GM23248 (cell line): ENCODE measurements at regions not wholly inside any gene's neighbourhood (a gene's known extent, or its start where the extent isn't known, plus 50 kb on each side); places are given as distances from the start of the nearest gene placed in this dataset.

ENCODE experiments used
- EZH2 ChIP-seq: fragments of 200-600 bp; sonication (generic); IDR thresholded peaks from 2 replicates; pipeline ENCODE4 v1.6.1; 2018; ENCODE audit warnings: antibody characterized with exemption, mild to moderate bottlenecking; ENCODE audit not compliant: insufficient read depth, poor library complexity, severe bottlenecking
- EZH2phosphoT487 ChIP-seq: fragments of 200-600 bp; sonication (generic); IDR thresholded peaks from 2 replicates; pipeline ENCODE4 v1.6.1; 2018; ENCODE audit warnings: antibody characterized with exemption, moderate library complexity, mild to moderate bottlenecking, low read depth; ENCODE audit not compliant: insufficient read depth

DNA sequence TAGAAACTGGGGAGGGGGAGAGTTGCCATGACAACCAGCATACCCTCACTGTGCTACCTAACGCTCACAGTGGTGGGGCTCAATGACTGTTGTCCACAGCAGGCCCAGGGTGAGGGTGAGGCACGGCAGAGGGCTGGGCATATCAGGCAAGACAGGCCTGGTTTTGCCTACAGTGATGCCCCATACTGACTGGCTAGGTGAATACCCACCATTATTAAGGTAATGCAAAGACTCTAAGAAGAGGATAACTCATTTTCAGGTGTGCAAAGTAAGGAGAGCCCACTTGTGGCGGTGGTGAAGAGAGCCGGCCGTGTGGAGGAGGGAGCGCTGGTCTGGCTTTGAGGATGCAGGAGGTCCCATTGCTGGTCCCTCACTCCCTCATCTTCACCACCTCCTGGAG, 422.3 kb downstream of the FUT8 start:
- TF ChIP-seq EZH2 = no peak
- TF ChIP-seq EZH2phosphoT487 = no peak
